Neuron (in vitro differentiated cells): ENCODE measurements at regions not wholly inside any gene's neighbourhood (a gene's known extent, or its start where the extent isn't known, plus 50 kb on each side); places are given as distances from the start of the nearest gene placed in this dataset.

Source experiments
- H2AFZ ChIP-seq: one replicate; pipeline ENCODE4 v1.6.1; 2013; ENCODE audit warnings: low read depth, mild to moderate bottlenecking, inconsistent platforms, low read length, moderate library complexity
- H3K27me3 ChIP-seq: one replicate; pipeline ENCODE4 v1.6.1; 2013; ENCODE audit warnings: low read length; ENCODE audit not compliant: insufficient read depth
- H3K36me3 ChIP-seq: one replicate; pipeline ENCODE4 v1.6.1; 2013; ENCODE audit warnings: low read length; ENCODE audit not compliant: insufficient read depth
- H3K4me1 ChIP-seq: one replicate; pipeline ENCODE4 v1.6.1; 2013; ENCODE audit warnings: low read length; ENCODE audit not compliant: insufficient read depth
- H3K4me3 ChIP-seq: 2 replicates; pipeline ENCODE4 v1.5.1; 2013; ENCODE audit warnings: mild to moderate bottlenecking, low read length, moderate library complexity
- H3K9me3 ChIP-seq: one replicate; pipeline ENCODE4 v1.6.1; 2013; ENCODE audit warnings: low read length

GRCh38 chr4:125125276-125125675 lies 189.5 kb upstream of the FAT4 start:
- H3K4me1 ChIP-seq: peaks cover 9% of the 10 kb centered on the region
- H2AFZ ChIP-seq: peak overlapping the region; percentile 73
- no peak overlapping the region for H3K4me3 ChIP-seq
- H3K9me3 ChIP-seq: no peaks in the 10 kb centered on the region
- no peaks in the 10 kb centered on the region for H3K27me3 ChIP-seq
- H3K36me3 ChIP-seq: no peaks in the 10 kb centered on the region

- Histone ChIP-seq H3K27me3 (no peaks in the 10 kb centered on the region), H3K36me3 (no peaks in the 10 kb centered on the region), H2AFZ (no peak overlapping the region), H3K4me3 (no peak overlapping the region), H3K4me1 (peaks cover 9% of the 10 kb centered on the region), H3K9me3 (no peaks in the 10 kb centered on the region)
Observed at GRCh38 chr4:125123570-125124109, 191.1 kb upstream of the FAT4 start.

GRCh38 chr4:125121581-125121980 lies 193.2 kb upstream of the FAT4 start:
- H2AFZ ChIP-seq: no peak overlapping the region
- H3K9me3 ChIP-seq: no peaks in the 10 kb centered on the region
- H3K36me3 ChIP-seq: no peaks in the 10 kb centered on the region
- H3K4me1 ChIP-seq: peaks cover 9% of the 10 kb centered on the region
- no peak overlapping the region for H3K4me3 ChIP-seq
- no peaks in the 10 kb centered on the region for H3K27me3 ChIP-seq

- Histone ChIP-seq H3K4me1 (peaks cover under 1% of the 10 kb centered on the region), H3K27me3 (no peaks in the 10 kb centered on the region), H3K9me3 (no peaks in the 10 kb centered on the region), H3K36me3 (no peaks in the 10 kb centered on the region), H3K4me3 (no peak overlapping the region), H2AFZ (no peak overlapping the region)
Observed at GRCh38 chr4:125116431-125116830, 198.3 kb upstream of the FAT4 start.

- H2AFZ ChIP-seq: no peak overlapping the region
- no peaks in the 10 kb centered on the region for H3K36me3 ChIP-seq
- no peak overlapping the region for H3K4me3 ChIP-seq
- H3K27me3 ChIP-seq: no peaks in the 10 kb centered on the region
- no peaks in the 10 kb centered on the region for H3K9me3 ChIP-seq
- peaks cover 4% of the 10 kb centered on the region for H3K4me1 ChIP-seq
Observed at GRCh38 chr4:125115941-125116340, 198.8 kb upstream of the FAT4 start.

GRCh38 chr4:125115476-125115875 lies 199.3 kb upstream of the FAT4 start:
- Histone ChIP-seq H3K27me3 (no peaks in the 10 kb centered on the region), H3K4me1 (peaks cover 4% of the 10 kb centered on the region), H3K9me3 (no peaks in the 10 kb centered on the region), H3K36me3 (no peaks in the 10 kb centered on the region), H2AFZ (no peak overlapping the region), H3K4me3 (no peak overlapping the region)

- H3K4me3 ChIP-seq: no peak overlapping the region
- no peak overlapping the region for H2AFZ ChIP-seq
- H3K36me3 ChIP-seq: no peaks in the 10 kb centered on the region
- H3K9me3 ChIP-seq: no peaks in the 10 kb centered on the region
- H3K4me1 ChIP-seq: peaks cover 4% of the 10 kb centered on the region
- H3K27me3 ChIP-seq: no peaks in the 10 kb centered on the region
Observed at GRCh38 chr4:125112536-125112935, 202.2 kb upstream of the FAT4 start.

- Histone ChIP-seq H3K27me3 (no peaks in the 10 kb centered on the region), H3K4me1 (peaks cover 4% of the 10 kb centered on the region), H3K9me3 (no peaks in the 10 kb centered on the region), H2AFZ (no peak overlapping the region), H3K4me3 (no peak overlapping the region), H3K36me3 (no peaks in the 10 kb centered on the region)
Observed at GRCh38 chr4:125111323-125111722, 203.4 kb upstream of the FAT4 start.

- H3K4me1 ChIP-seq: no peaks in the 10 kb centered on the region
- H3K4me3 ChIP-seq: no peak overlapping the region
- H3K27me3 ChIP-seq: no peaks in the 10 kb centered on the region
- H2AFZ ChIP-seq: no peak overlapping the region
- no peaks in the 10 kb centered on the region for H3K9me3 ChIP-seq
- H3K36me3 ChIP-seq: no peaks in the 10 kb centered on the region
Observed at GRCh38 chr4:125105561-125105960, 209.2 kb upstream of the FAT4 start.

GRCh38 chr4:125104616-125105015 lies 210.1 kb upstream of the FAT4 start:
- Histone ChIP-seq H3K27me3 (no peaks in the 10 kb centered on the region), H3K4me1 (no peaks in the 10 kb centered on the region), H3K9me3 (no peaks in the 10 kb centered on the region), H2AFZ (no peak overlapping the region), H3K4me3 (no peak overlapping the region), H3K36me3 (no peaks in the 10 kb centered on the region)

GRCh38 chr4:125101719-125102118 lies 213.0 kb upstream of the FAT4 start:
- no peaks in the 10 kb centered on the region for H3K4me1 ChIP-seq
- H3K27me3 ChIP-seq: no peaks in the 10 kb centered on the region
- H2AFZ ChIP-seq: no peak overlapping the region
- H3K4me3 ChIP-seq: no peak overlapping the region
- no peaks in the 10 kb centered on the region for H3K9me3 ChIP-seq
- H3K36me3 ChIP-seq: no peaks in the 10 kb centered on the region

- H3K4me3 ChIP-seq: no peak overlapping the region
- H2AFZ ChIP-seq: no peak overlapping the region
- no peaks in the 10 kb centered on the region for H3K4me1 ChIP-seq
- H3K27me3 ChIP-seq: no peaks in the 10 kb centered on the region
- no peaks in the 10 kb centered on the region for H3K9me3 ChIP-seq
- no peaks in the 10 kb centered on the region for H3K36me3 ChIP-seq
Observed at GRCh38 chr4:125097729-125098128, 217.0 kb upstream of the FAT4 start.

- no peaks in the 10 kb centered on the region for H3K9me3 ChIP-seq
- H3K36me3 ChIP-seq: no peaks in the 10 kb centered on the region
- H3K4me1 ChIP-seq: no peaks in the 10 kb centered on the region
- H2AFZ ChIP-seq: no peak overlapping the region
- no peak overlapping the region for H3K4me3 ChIP-seq
- no peaks in the 10 kb centered on the region for H3K27me3 ChIP-seq
Observed at GRCh38 chr4:125096662-125097061, 218.1 kb upstream of the FAT4 start.

- Histone ChIP-seq H3K9me3 (no peaks in the 10 kb centered on the region), H3K27me3 (no peaks in the 10 kb centered on the region), H3K4me1 (no peaks in the 10 kb centered on the region)
Observed at GRCh38 chr4:125091541-125091940, 223.2 kb upstream of the FAT4 start.

More at GRCh38 chr4:125091541-125091940, 223.2 kb upstream of the FAT4 start:
- Histone ChIP-seq H3K4me3 (no peak overlapping the region), H2AFZ (peak overlapping the region; percentile 28), H3K36me3 (no peaks in the 10 kb centered on the region)
